ENCODE measurements at regions not wholly inside any gene's neighbourhood (a gene's known extent, or its start where the extent isn't known, plus 50 kb on each side); places are given as distances from the start of the nearest gene placed in this dataset.

DNA sequence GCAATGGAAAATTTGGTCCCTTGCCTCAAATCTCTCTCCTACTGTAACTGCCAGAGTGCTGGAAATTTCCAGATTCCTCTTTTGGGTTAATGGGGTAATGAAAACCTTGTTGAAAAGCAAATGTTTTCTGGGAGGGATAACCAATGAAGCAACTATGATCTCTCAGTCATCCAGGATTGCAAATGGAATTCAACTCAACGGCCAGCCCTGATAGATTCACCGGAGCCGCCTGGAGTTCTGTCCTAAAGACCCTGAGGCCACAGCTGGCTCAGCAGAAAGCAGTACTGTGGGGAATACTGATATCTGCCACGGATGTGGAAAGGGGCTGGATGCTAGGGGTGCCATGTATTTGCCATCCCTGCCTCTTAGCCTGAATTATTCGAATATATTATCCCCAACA lies 167.8 kb downstream of the NRP2 start:
- TF ChIP-seq, protein P1, sequence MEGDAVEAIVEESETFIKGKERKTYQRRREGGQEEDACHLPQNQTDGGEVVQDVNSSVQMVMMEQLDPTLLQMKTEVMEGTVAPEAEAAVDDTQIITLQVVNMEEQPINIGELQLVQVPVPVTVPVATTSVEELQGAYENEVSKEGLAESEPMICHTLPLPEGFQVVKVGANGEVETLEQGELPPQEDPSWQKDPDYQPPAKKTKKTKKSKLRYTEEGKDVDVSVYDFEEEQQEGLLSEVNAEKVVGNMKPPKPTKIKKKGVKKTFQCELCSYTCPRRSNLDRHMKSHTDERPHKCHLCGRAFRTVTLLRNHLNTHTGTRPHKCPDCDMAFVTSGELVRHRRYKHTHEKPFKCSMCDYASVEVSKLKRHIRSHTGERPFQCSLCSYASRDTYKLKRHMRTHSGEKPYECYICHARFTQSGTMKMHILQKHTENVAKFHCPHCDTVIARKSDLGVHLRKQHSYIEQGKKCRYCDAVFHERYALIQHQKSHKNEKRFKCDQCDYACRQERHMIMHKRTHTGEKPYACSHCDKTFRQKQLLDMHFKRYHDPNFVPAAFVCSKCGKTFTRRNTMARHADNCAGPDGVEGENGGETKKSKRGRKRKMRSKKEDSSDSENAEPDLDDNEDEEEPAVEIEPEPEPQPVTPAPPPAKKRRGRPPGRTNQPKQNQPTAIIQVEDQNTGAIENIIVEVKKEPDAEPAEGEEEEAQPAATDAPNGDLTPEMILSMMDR (IDR thresholded peaks at IDR 0.05): no peak
- TF ChIP-seq EP300 (IDR thresholded peaks at IDR 0.05) (no peak), POLR2A (IDR thresholded peaks at IDR 0.05) (no peak)

All from tibial nerve (tissue), 4 donors.